ENCODE measurements at regions not wholly inside any gene's neighbourhood (a gene's known extent, or its start where the extent isn't known, plus 50 kb on each side); places are given as distances from the start of the nearest gene placed in this dataset.

DNA sequence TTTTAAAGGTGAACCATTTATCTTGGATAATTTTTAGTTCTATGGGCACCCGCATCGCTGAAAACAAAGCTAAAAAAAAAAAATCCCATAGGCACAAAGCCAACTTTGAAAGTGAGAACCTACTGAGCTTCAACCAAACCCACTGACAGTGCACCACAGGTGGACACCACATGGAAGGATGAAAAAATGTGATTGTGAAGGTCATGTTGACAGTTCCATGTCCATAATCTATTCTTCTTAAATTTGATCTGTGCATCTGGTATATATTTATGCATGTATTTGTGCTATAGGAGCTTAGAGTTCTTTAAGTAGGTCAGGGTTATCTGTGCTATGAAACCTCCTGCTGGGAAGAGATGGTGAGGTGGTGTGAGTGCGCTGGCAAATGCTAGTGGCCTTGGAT, 374.3 kb downstream of the SPRY1 start:
- Histone ChIP-seq H3K27me3 (ENCODE audit: insufficient read depth, low read depth, low read length) (no peaks in the 10 kb centered on the region), H3K9me3 (ENCODE audit: low read length) (no peaks in the 10 kb centered on the region), H3K4me3 (ENCODE audit: low read length) (no peak overlapping the region), H3F3A (ENCODE audit: insufficient read depth, low read length, poor library complexity, severe bottlenecking) (no peaks in the 10 kb centered on the region), H3K9me2 (ENCODE audit: insufficient read depth, low read length) (no peaks in the 10 kb centered on the region), H3K27ac (ENCODE audit: low read length) (no peak overlapping the region), H4K20me1 (ENCODE audit: insufficient read depth) (no peaks in the 10 kb centered on the region), H3K36me3 (ENCODE audit: insufficient read depth, low read length) (no peaks in the 10 kb centered on the region), H3K9ac (ENCODE audit: low read length) (no peak overlapping the region), H3K4me2 (ENCODE audit: low read length) (no peak overlapping the region), H2AFZ (ENCODE audit: low read depth, low read length) (no peak overlapping the region), H3K79me2 (replicated peaks; ENCODE audit: insufficient read depth, low read length) (no peaks in the 10 kb centered on the region)
- no peak for TF ChIP-seq RAD21 (conservative IDR thresholded peaks at IDR 0.05)
- no peak for TF ChIP-seq MXI1 (conservative IDR thresholded peaks at IDR 0.05; ENCODE audit: poor library complexity, severe bottlenecking)
- TF ChIP-seq EZH2 (IDR thresholded peaks at IDR 0.05; ENCODE audit: borderline replicate concordance, insufficient read depth, low read length, poor library complexity, severe bottlenecking), result no peak
- TF ChIP-seq POLR2AphosphoS5 (IDR thresholded peaks at IDR 0.05), result no peak
- TF ChIP-seq TAF1 (IDR thresholded peaks at IDR 0.05; ENCODE audit: low read depth), result no peak
- TF ChIP-seq, protein P1, sequence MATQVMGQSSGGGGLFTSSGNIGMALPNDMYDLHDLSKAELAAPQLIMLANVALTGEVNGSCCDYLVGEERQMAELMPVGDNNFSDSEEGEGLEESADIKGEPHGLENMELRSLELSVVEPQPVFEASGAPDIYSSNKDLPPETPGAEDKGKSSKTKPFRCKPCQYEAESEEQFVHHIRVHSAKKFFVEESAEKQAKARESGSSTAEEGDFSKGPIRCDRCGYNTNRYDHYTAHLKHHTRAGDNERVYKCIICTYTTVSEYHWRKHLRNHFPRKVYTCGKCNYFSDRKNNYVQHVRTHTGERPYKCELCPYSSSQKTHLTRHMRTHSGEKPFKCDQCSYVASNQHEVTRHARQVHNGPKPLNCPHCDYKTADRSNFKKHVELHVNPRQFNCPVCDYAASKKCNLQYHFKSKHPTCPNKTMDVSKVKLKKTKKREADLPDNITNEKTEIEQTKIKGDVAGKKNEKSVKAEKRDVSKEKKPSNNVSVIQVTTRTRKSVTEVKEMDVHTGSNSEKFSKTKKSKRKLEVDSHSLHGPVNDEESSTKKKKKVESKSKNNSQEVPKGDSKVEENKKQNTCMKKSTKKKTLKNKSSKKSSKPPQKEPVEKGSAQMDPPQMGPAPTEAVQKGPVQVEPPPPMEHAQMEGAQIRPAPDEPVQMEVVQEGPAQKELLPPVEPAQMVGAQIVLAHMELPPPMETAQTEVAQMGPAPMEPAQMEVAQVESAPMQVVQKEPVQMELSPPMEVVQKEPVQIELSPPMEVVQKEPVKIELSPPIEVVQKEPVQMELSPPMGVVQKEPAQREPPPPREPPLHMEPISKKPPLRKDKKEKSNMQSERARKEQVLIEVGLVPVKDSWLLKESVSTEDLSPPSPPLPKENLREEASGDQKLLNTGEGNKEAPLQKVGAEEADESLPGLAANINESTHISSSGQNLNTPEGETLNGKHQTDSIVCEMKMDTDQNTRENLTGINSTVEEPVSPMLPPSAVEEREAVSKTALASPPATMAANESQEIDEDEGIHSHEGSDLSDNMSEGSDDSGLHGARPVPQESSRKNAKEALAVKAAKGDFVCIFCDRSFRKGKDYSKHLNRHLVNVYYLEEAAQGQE (IDR thresholded peaks at IDR 0.05; ENCODE audit: borderline replicate concordance), result no peak
- TF ChIP-seq, protein P2, sequence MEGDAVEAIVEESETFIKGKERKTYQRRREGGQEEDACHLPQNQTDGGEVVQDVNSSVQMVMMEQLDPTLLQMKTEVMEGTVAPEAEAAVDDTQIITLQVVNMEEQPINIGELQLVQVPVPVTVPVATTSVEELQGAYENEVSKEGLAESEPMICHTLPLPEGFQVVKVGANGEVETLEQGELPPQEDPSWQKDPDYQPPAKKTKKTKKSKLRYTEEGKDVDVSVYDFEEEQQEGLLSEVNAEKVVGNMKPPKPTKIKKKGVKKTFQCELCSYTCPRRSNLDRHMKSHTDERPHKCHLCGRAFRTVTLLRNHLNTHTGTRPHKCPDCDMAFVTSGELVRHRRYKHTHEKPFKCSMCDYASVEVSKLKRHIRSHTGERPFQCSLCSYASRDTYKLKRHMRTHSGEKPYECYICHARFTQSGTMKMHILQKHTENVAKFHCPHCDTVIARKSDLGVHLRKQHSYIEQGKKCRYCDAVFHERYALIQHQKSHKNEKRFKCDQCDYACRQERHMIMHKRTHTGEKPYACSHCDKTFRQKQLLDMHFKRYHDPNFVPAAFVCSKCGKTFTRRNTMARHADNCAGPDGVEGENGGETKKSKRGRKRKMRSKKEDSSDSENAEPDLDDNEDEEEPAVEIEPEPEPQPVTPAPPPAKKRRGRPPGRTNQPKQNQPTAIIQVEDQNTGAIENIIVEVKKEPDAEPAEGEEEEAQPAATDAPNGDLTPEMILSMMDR (IDR thresholded peaks at IDR 0.05; ENCODE audit: poor library complexity, severe bottlenecking), result no peak
- no peak for TF ChIP-seq EP300 (conservative IDR thresholded peaks at IDR 0.05; ENCODE audit: poor library complexity, severe bottlenecking)
- no peak for TF ChIP-seq SMC3 (conservative IDR thresholded peaks at IDR 0.05; ENCODE audit: poor library complexity)

DNA sequence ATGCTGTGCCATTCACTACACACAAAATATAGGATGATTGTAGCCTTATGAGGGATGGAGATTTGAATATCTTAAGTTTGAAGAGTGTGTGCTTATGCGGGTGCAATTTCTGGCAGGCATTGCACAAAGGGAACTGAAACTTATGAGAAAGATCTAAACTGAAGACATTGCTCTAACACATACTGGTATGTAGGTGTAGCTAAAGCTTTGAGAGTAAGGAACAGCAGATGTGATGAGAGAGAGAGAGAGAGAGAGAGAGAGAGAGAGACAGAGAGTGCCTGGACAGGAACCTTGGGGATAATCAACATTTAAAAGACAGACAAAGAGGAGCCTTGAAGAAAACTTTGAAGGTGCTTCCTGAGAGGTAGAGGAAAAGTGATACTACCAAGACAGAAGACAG, 379.7 kb downstream of the SPRY1 start:
- H2AFZ ChIP-seq (ENCODE audit: low read depth, low read length), result no peak overlapping the region
- no peak for TF ChIP-seq EZH2 (IDR thresholded peaks at IDR 0.05; ENCODE audit: borderline replicate concordance, insufficient read depth, low read length, poor library complexity, severe bottlenecking)
- TF ChIP-seq, protein P1 (IDR thresholded peaks at IDR 0.05; ENCODE audit: borderline replicate concordance), result no peak
- TF ChIP-seq EP300 (conservative IDR thresholded peaks at IDR 0.05; ENCODE audit: poor library complexity, severe bottlenecking), result no peak
- TF ChIP-seq RAD21 (conservative IDR thresholded peaks at IDR 0.05), result no peak
- no peak for TF ChIP-seq POLR2AphosphoS5 (IDR thresholded peaks at IDR 0.05)
- no peak for TF ChIP-seq TAF1 (IDR thresholded peaks at IDR 0.05; ENCODE audit: low read depth)
- no peak for TF ChIP-seq MXI1 (conservative IDR thresholded peaks at IDR 0.05; ENCODE audit: poor library complexity, severe bottlenecking)
- TF ChIP-seq, protein P2 (IDR thresholded peaks at IDR 0.05; ENCODE audit: poor library complexity, severe bottlenecking), result no peak
- TF ChIP-seq SMC3 (conservative IDR thresholded peaks at IDR 0.05; ENCODE audit: poor library complexity), result no peak
- H3K79me2 ChIP-seq (replicated peaks; ENCODE audit: insufficient read depth, low read length), result no peaks in the 10 kb centered on the region
- no peaks in the 10 kb centered on the region for H3K36me3 ChIP-seq (ENCODE audit: insufficient read depth, low read length)
- H3K27me3 ChIP-seq (ENCODE audit: insufficient read depth, low read depth, low read length), result no peaks in the 10 kb centered on the region
- no peak overlapping the region for H3K9ac ChIP-seq (ENCODE audit: low read length)
- no peaks in the 10 kb centered on the region for H4K20me1 ChIP-seq (ENCODE audit: insufficient read depth)
- no peaks in the 10 kb centered on the region for H3K9me3 ChIP-seq (ENCODE audit: low read length)
- no peak overlapping the region for H3K4me3 ChIP-seq (ENCODE audit: low read length)
- no peak overlapping the region for H3K4me2 ChIP-seq (ENCODE audit: low read length)
- no peaks in the 10 kb centered on the region for H3K9me2 ChIP-seq (ENCODE audit: insufficient read depth, low read length)
- no peak overlapping the region for H3K27ac ChIP-seq (ENCODE audit: low read length)
- H3F3A ChIP-seq (ENCODE audit: insufficient read depth, low read length, poor library complexity, severe bottlenecking), result no peaks in the 10 kb centered on the region

All from neural cell (in vitro differentiated cells).